ENCODE measurements at regions not wholly inside any gene's neighbourhood (a gene's known extent, or its start where the extent isn't known, plus 50 kb on each side); places are given as distances from the start of the nearest gene placed in this dataset.

DNA sequence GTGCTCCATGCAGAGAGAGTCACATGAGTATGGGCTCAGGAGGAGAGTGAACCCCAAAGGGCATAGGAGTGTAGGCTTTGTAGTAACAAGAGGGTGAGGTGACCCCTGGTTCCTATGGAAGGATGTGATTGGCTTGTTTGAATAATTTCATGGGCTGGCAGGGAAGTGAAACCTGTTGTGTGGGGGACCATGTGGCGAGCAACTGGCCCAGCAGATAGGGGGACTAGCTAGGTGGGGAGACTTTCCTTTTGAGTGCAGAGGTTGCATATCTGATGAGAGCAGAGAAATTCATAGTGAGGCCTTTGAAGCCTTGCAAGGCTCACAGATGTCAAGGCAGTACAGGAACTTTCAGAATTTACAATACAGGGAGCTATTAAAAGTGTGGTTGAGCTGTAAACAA is 247.9 kb upstream of the SLC35B3 start:
- no peak overlapping the region for H3K4me3 Mint-ChIP-seq
- ATAC-seq (replicated peaks) (peak in 1 of 2 donors; percentile 33), DNase-seq (no peak)
- H3K9me3 Mint-ChIP-seq: peaks cover 0 to 7% of the 10 kb centered on the region in 2 donors
- H3K27ac Mint-ChIP-seq: no peak overlapping the region
- H3K27me3 Mint-ChIP-seq: peaks cover 0 to under 1% of the 10 kb centered on the region in 2 donors
- H3K36me3 Mint-ChIP-seq: no peaks in the 10 kb centered on the region
- H3K4me1 Mint-ChIP-seq: peaks cover 12 to 13% of the 10 kb centered on the region in 2 donors

GRCh38 chr6:8679823-8680222 is 244.5 kb upstream of the SLC35B3 start:
- H3K27me3 Mint-ChIP-seq: peaks cover 0 to 6% of the 10 kb centered on the region in 2 donors
- H3K9me3 Mint-ChIP-seq: peaks cover 0 to 5% of the 10 kb centered on the region in 2 donors
- no peak overlapping the region for H3K4me3 Mint-ChIP-seq
- H3K27ac Mint-ChIP-seq: no peak overlapping the region
- peaks cover 5 to 7% of the 10 kb centered on the region in 2 donors for H3K4me1 Mint-ChIP-seq
- ATAC-seq (replicated peaks) (no peak), DNase-seq (no peak)
- no peaks in the 10 kb centered on the region for H3K36me3 Mint-ChIP-seq

- peaks cover 12 to 15% of the 10 kb centered on the region in 2 donors for H3K4me1 Mint-ChIP-seq
- no peak for ATAC-seq (replicated peaks)
- H3K4me3 Mint-ChIP-seq: no peak overlapping the region
- DNase-seq: no peak
- H3K27me3 Mint-ChIP-seq: peaks cover 0 to 6% of the 10 kb centered on the region in 2 donors
- no peak overlapping the region for H3K27ac Mint-ChIP-seq
- no peaks in the 10 kb centered on the region for H3K36me3 Mint-ChIP-seq
- H3K9me3 Mint-ChIP-seq: peaks cover 0 to 9% of the 10 kb centered on the region in 2 donors
Observed at GRCh38 chr6:8678466-8678865, 243.1 kb upstream of the SLC35B3 start.

- Mint-ChIP-seq H3K36me3 (no peaks in the 10 kb centered on the region), H3K9me3 (peaks cover 5 to 6% of the 10 kb centered on the region in 2 donors), H3K4me3 (no peak overlapping the region), H3K27ac (no peak overlapping the region), H3K4me1 (peaks cover 7 to 9% of the 10 kb centered on the region in 2 donors), H3K27me3 (peaks cover 0 to 6% of the 10 kb centered on the region in 2 donors)
- DNase-seq (no peak), ATAC-seq (replicated peaks) (peak; percentile 78 to 95)
Observed at GRCh38 chr6:8674126-8674525, 238.8 kb upstream of the SLC35B3 start.

DNA sequence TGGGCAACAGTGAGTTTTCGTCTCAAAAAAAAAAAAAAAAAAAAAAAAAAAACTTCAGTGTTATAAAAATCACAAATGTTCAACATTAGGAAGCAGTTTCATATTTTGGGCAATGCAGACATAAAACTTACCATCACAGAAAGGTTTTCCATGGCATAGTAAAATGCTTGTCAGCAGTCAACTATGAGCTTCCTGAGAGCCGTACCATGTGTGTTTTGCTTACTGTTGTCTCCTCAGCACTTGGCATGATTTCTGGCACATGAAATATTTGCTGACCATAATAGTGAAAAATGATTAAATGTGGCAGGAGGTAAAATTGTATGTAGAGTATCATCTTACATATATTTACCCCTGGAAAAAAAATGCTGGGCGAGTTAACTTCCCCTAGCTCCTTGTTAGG is 237.5 kb upstream of the SLC35B3 start:
- Mint-ChIP-seq H3K9me3 (peaks cover 5 to 6% of the 10 kb centered on the region in 2 donors), H3K4me1 (peaks cover 7 to 9% of the 10 kb centered on the region in 2 donors), H3K27me3 (peaks cover 0 to 2% of the 10 kb centered on the region in 2 donors), H3K27ac (no peak overlapping the region), H3K4me3 (no peak overlapping the region), H3K36me3 (no peaks in the 10 kb centered on the region)
- ATAC-seq (replicated peaks) (no peak), DNase-seq (no peak)

GRCh38 chr6:8670792-8671191 is 235.4 kb upstream of the SLC35B3 start:
- DNase-seq: no peak
- H3K36me3 Mint-ChIP-seq: no peaks in the 10 kb centered on the region
- H3K27ac Mint-ChIP-seq: no peak overlapping the region
- ATAC-seq (replicated peaks): no peak
- H3K27me3 Mint-ChIP-seq: no peaks in the 10 kb centered on the region
- peaks cover 5 to 6% of the 10 kb centered on the region in 2 donors for H3K9me3 Mint-ChIP-seq
- H3K4me1 Mint-ChIP-seq: peaks cover 7 to 9% of the 10 kb centered on the region in 2 donors
- H3K4me3 Mint-ChIP-seq: no peak overlapping the region

- no peaks in the 10 kb centered on the region for H3K4me1 Mint-ChIP-seq
- peaks cover 0 to 4% of the 10 kb centered on the region in 2 donors for H3K9me3 Mint-ChIP-seq
- no peaks in the 10 kb centered on the region for H3K36me3 Mint-ChIP-seq
- no peaks in the 10 kb centered on the region for H3K27me3 Mint-ChIP-seq
- ATAC-seq (replicated peaks): no peak
- DNase-seq: no peak
- H3K4me3 Mint-ChIP-seq: no peak overlapping the region
- no peak overlapping the region for H3K27ac Mint-ChIP-seq
Observed at GRCh38 chr6:8664700-8665099, 229.4 kb upstream of the SLC35B3 start.

DNA sequence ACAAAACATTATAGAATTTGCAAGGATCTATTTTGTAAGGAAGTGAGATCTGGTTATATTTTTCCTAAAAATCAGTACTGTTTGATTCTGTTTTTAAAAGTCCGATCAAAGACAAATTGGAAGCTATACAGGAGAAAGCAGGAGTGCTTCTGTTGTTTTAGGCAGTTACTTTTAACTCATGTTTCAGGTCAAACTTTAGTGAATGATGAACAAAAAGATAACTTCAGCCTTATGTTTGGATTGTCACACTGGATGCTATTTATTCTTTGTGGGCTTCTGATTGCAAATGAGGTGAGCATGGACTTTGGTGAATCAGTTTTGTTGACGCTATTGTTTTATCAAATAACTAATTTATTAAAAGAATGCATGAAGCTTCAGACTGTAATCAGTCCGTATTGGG is 228.7 kb upstream of the SLC35B3 start:
- no peak overlapping the region for H3K4me3 Mint-ChIP-seq
- DNase-seq: no peak
- no peaks in the 10 kb centered on the region for H3K27me3 Mint-ChIP-seq
- no peak overlapping the region for H3K27ac Mint-ChIP-seq
- ATAC-seq (replicated peaks): no peak
- no peaks in the 10 kb centered on the region for H3K4me1 Mint-ChIP-seq
- no peaks in the 10 kb centered on the region for H3K36me3 Mint-ChIP-seq
- H3K9me3 Mint-ChIP-seq: peaks cover 0 to 4% of the 10 kb centered on the region in 2 donors

DNA sequence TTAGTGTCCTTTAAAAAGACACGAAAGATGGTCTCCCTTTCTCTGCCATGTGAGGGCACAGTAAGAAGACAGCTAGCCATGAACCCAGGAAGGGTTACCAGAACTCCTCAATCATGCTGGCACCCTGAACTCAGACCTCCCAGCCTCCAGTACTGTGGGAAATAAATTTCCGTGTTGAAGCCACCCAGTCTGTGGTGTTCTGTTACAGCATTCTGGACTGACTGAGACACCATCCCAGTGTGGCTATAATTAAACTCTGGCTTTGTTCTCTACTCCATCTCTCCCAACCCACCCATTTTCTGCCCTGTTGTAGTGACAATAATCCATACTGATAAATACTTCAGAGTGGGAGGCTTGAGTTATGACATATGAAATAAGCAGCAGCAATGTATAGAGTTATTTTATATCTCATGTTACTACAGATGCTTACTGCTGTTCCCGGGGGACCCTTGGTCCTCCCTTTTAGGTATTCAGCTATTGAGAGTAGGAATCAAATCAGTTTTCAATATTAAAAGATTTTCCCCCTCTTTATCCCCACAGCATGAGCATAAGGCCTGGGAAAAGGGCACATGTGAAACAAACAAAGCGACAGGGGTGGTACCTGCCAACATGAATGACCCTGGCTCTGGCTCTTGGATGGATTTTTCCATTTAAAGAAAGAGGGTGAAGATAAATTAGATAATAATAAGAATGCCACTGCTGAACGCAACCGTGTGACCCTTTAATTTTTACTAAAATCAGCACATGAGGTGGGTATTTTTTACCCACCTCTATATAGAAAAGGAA is 224.3 kb upstream of the SLC35B3 start:
- Mint-ChIP-seq H3K27me3 (peaks cover 0 to 7% of the 10 kb centered on the region in 2 donors), H3K4me1 (no peaks in the 10 kb centered on the region), H3K4me3 (no peak overlapping the region), H3K27ac (no peak overlapping the region), H3K36me3 (no peaks in the 10 kb centered on the region), H3K9me3 (peaks cover 0 to 5% of the 10 kb centered on the region in 2 donors)
- ATAC-seq (replicated peaks): no peak
- DNase-seq: no peak

DNA sequence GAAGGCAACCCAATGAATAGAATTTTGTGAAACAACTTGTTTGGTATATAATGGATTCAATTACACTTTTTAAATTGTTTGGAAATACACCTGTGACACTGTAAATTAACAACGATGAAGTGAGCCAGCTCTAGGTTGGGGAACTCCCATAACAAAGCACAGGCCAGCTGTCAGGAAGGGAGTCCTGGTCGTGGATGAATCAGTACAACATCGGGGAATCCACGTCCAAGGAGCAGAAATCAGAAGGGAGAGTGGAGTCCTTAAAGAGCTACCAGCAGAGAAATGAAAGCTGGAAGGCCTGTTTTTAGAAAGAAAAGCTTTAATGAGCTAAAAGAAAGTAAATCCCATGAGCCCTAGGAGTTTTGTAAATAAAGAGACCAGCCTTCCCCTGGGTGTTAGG is 223.1 kb upstream of the SLC35B3 start:
- H3K27ac Mint-ChIP-seq: no peak overlapping the region
- ATAC-seq (replicated peaks): no peak
- H3K4me1 Mint-ChIP-seq: no peaks in the 10 kb centered on the region
- no peaks in the 10 kb centered on the region for H3K36me3 Mint-ChIP-seq
- peaks cover 0 to 5% of the 10 kb centered on the region in 2 donors for H3K9me3 Mint-ChIP-seq
- no peak overlapping the region for H3K4me3 Mint-ChIP-seq
- no peak for DNase-seq
- H3K27me3 Mint-ChIP-seq: peaks cover 0 to 7% of the 10 kb centered on the region in 2 donors

DNA sequence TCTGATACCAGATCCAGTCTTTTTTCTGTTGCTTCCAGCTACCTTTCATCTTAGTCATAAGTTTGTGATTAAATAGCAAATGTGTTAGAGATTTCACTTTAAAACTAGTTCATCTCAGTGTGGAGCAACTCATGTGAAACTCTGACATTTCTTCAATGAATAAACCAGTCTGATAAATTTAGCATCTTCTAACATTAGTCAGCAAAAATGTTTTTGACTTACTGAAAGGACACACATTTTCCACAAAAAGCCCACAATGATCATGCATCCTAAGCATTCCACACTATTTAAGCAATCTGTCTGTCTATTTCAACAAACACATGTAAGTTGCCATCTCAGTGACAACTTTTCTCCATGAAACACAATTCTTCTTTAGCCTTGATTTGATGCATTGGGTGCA is 222.2 kb upstream of the SLC35B3 start:
- Mint-ChIP-seq H3K4me3 (no peak overlapping the region), H3K4me1 (no peaks in the 10 kb centered on the region), H3K9me3 (peaks cover 0 to 5% of the 10 kb centered on the region in 2 donors), H3K27me3 (peaks cover 0 to 7% of the 10 kb centered on the region in 2 donors), H3K27ac (no peak overlapping the region), H3K36me3 (no peaks in the 10 kb centered on the region)
- ATAC-seq (replicated peaks): no peak
- no peak for DNase-seq

DNA sequence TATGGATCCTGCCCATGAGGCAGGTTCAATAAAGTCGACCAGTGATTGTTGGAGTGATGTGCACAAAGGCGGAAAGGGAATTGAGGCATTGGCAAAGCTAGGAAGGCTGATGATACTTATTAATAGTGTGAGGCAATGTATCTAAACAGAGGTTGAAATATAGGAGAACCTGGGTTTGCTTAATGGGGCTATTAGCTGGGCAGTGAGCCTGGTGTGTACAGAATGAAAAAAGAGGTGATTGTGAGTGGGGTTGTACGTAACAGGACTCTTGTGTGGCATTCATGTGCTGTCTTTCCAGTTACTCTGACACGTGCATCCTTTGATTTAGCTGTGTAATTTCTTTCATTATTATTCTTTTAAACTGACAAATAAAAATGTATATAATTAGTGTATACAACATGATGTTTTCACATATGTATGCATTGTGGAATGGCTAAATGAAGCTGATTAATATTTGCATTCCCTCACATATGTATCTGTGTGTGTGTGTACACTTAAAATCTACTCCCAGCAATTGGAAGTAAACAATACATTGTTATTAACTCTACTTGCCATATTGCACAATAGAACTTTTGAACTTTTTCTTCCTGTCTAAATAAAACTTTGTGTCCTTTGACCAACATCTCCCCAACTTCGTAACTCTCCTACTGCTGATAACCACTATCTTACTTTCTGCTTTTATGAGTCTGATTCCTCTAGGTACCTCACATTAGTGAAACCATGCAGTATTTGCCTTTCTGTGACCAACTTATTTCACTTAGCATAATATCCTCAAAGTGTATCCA is 220.5 kb upstream of the SLC35B3 start:
- Mint-ChIP-seq H3K4me3 (no peak overlapping the region), H3K9me3 (peaks cover 0 to 5% of the 10 kb centered on the region in 2 donors), H3K27ac (no peak overlapping the region), H3K4me1 (no peaks in the 10 kb centered on the region), H3K27me3 (peaks cover 0 to 7% of the 10 kb centered on the region in 2 donors), H3K36me3 (no peaks in the 10 kb centered on the region)
- DNase-seq: no peak
- ATAC-seq (replicated peaks): no peak

GRCh38 chr6:8652710-8653109 is 217.4 kb upstream of the SLC35B3 start:
- H3K27ac Mint-ChIP-seq: no peak overlapping the region
- no peak overlapping the region for H3K4me3 Mint-ChIP-seq
- no peaks in the 10 kb centered on the region for H3K36me3 Mint-ChIP-seq
- H3K4me1 Mint-ChIP-seq: no peaks in the 10 kb centered on the region
- H3K9me3 Mint-ChIP-seq: peaks cover 0 to 9% of the 10 kb centered on the region in 2 donors
- peaks cover 0 to 7% of the 10 kb centered on the region in 2 donors for H3K27me3 Mint-ChIP-seq
- DNase-seq: no peak
- no peak for ATAC-seq (replicated peaks)

DNA sequence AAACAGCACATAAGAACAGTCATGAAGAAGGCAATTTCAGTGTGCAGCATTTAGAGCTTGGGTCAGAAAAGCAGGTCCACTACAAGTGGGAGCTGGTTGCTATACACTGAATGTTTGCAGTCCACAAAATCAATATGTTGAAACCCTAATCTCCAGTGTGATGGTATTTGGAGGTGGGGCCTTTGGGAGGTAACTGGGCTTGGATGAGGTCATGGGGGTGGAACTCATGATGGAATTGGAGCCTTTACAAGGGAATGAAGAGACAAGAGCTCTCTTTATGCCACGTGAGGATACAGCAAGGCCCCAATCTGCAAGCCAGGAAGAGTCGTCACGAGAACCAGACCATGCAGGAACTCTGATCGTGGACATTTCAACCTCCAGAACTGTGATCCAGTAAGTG is 216.7 kb upstream of the SLC35B3 start:
- Mint-ChIP-seq H3K27me3 (peaks cover 0 to 7% of the 10 kb centered on the region in 2 donors), H3K4me1 (no peaks in the 10 kb centered on the region), H3K27ac (no peak overlapping the region), H3K4me3 (no peak overlapping the region), H3K9me3 (peaks cover 0 to 7% of the 10 kb centered on the region in 2 donors), H3K36me3 (no peaks in the 10 kb centered on the region)
- DNase-seq (no peak), ATAC-seq (replicated peaks) (no peak)

- DNase-seq: no peak
- no peak for ATAC-seq (replicated peaks)
- no peaks in the 10 kb centered on the region for H3K27me3 Mint-ChIP-seq
- no peaks in the 10 kb centered on the region for H3K4me1 Mint-ChIP-seq
- H3K36me3 Mint-ChIP-seq: no peaks in the 10 kb centered on the region
- H3K9me3 Mint-ChIP-seq: peaks cover 1 to 7% of the 10 kb centered on the region in 2 donors
- no peak overlapping the region for H3K27ac Mint-ChIP-seq
- H3K4me3 Mint-ChIP-seq: no peak overlapping the region
Observed at GRCh38 chr6:8645212-8645611, 209.9 kb upstream of the SLC35B3 start.

Measured in stimulated activated naive B cell treated with anti-CD40 and anti-IgM and Interleukin-4, amounts not matched to agents 10 μg/mL and 1 μg/mL and 100 μg/mL, for 72 hours (primary cell).